Stimulated activated CD8-positive, alpha-beta memory T cell treated with anti-CD3 and anti-CD28 coated beads, Interleukin-2, amount 100 ng/mL, for 1 hour (primary cell): ENCODE measurements at regions not wholly inside any gene's neighbourhood (a gene's known extent, or its start where the extent isn't known, plus 50 kb on each side); places are given as distances from the start of the nearest gene placed in this dataset.

Experiments used
- DNase-seq, 2 donors: peaks; one replicate each; pipeline ENCODE4 v3.0.0-alpha.2; 2020; ENCODE audit warnings: low read depth in 2 of 2

GRCh38 chr10:118835682-118836326, 81.0 kb upstream of the CACUL1 start:
- no peak for DNase-seq

- no peak for DNase-seq
These were observed 83.6 kb upstream of the CACUL1 start for GRCh38 chr10:118838364-118838763.

- no peak for DNase-seq
These were observed 84.6 kb upstream of the CACUL1 start for GRCh38 chr10:118839348-118839747.

GRCh38 chr10:118840071-118840775, 85.5 kb upstream of the CACUL1 start:
- DNase-seq: no peak

GRCh38 chr10:118840776-118841468, 86.2 kb upstream of the CACUL1 start:
- no peak for DNase-seq

GRCh38 chr10:118841881-118842605, 87.3 kb upstream of the CACUL1 start:
- no peak for DNase-seq

GRCh38 chr10:118842843-118843624, 88.3 kb upstream of the CACUL1 start:
- DNase-seq: no peak

GRCh38 chr10:118843647-118844265, 89.0 kb upstream of the CACUL1 start:
- no peak for DNase-seq

GRCh38 chr10:118844731-118845521, 90.2 kb upstream of the CACUL1 start:
- no peak for DNase-seq

- DNase-seq: no peak
These were observed 91.0 kb upstream of the CACUL1 start for GRCh38 chr10:118845776-118846175.

- peak; percentile 17 to 38 for DNase-seq
These were observed 95.8 kb upstream of the CACUL1 start for GRCh38 chr10:118850418-118851061.

GRCh38 chr10:118851062-118852035, 96.6 kb upstream of the CACUL1 start:
- DNase-seq: no peak

GRCh38 chr10:118853916-118854315, 99.1 kb upstream of the CACUL1 start:
- DNase-seq: no peak

GRCh38 chr10:118856106-118856505, 101.3 kb upstream of the CACUL1 start:
- no peak for DNase-seq

GRCh38 chr10:118865998-118866693, 111.4 kb upstream of the CACUL1 start:
- no peak for DNase-seq

- DNase-seq: no peak
These were observed 113.0 kb upstream of the CACUL1 start for GRCh38 chr10:118867768-118868167.

- DNase-seq: no peak
These were observed 113.8 kb upstream of the CACUL1 start for GRCh38 chr10:118868589-118868988.
